B cell (primary cell): ENCODE measurements at regions not wholly inside any gene's neighbourhood (a gene's known extent, or its start where the extent isn't known, plus 50 kb on each side); places are given as distances from the start of the nearest gene placed in this dataset.

ENCODE experiments used
- ATAC-seq: fragments of 200-7000 bp; cut with Tn5 transposase; one replicate; pipeline ENCODE4 v1.10.0; 2021; ENCODE audit warnings: low read depth, mild to moderate bottlenecking, moderate number of reproducible peaks, moderate library complexity
- CTCF ChIA-PET: fragments of 350-600 bp; sonication (Branson Sonifier 250); formaldehyde crosslinking; loops from one replicate; lab custom pipeline; 2021; ENCODE audit warnings: antibody characterized with exemption, inconsistent platforms; lab: Charles Lee
- POLR2A ChIA-PET: fragments of 350-600 bp; sonication (Branson Sonifier 250); formaldehyde crosslinking; loops from one replicate; lab custom pipeline; 2021; ENCODE audit warnings: antibody characterized with exemption; lab: Charles Lee
- DNase-seq: peaks from one replicate; pipeline ENCODE4 v3.0.0; 2013
- H2AFZ ChIP-seq: 2 replicates; pipeline ENCODE4 v1.6.1; 2012; ENCODE audit warnings: mild to moderate bottlenecking, low read depth, low read length; ENCODE audit not compliant: insufficient read depth, poor library complexity, severe bottlenecking
- H3K27ac ChIP-seq, 2 donors: 1 replicate in 1 of 2; 2 replicates in 1 of 2; pipeline ENCODE4 v1.5.1; 2012 to 2013; ENCODE audit warnings: low read length in 2 of 2, mild to moderate bottlenecking in 2 of 2, moderate library complexity in 1 of 2
- H3K27me3 ChIP-seq, 4 experiments: fragments of 200-600 bp in 1 of 4; sonication (generic) in 1 of 4; replicated peaks in 1 of 4; 1 replicate in 2 of 4; 2 replicates in 2 of 4; pipeline versions ENCODE4 v1.6.1 to v1.7.0; 2013 to 2016; ENCODE audit warnings: low read length in 3 of 4, mild to moderate bottlenecking in 2 of 4, mixed read lengths in 1 of 4, moderate library complexity in 1 of 4; ENCODE audit not compliant: insufficient read depth in 4 of 4, control insufficient read depth in 3 of 4; ENCODE audit errors: control extremely low read depth in 1 of 4
- H3K36me3 ChIP-seq, 2 experiments: replicated peaks in 1 of 2; 1 replicate in 1 of 2; 2 replicates in 1 of 2; pipeline versions ENCODE4 v1.6.1 to v1.7.1; 2013; ENCODE audit warnings: low read length in 1 of 2; ENCODE audit not compliant: insufficient read depth in 2 of 2, control insufficient read depth in 1 of 2; ENCODE audit errors: control extremely low read depth in 1 of 2, extremely low read depth in 1 of 2
- H3K4me1 ChIP-seq, 2 donors: fragments of 200-600 bp in 1 of 2; sonication (generic) in 1 of 2; 1 replicate in 1 of 2; 2 replicates in 1 of 2; pipeline versions ENCODE4 v1.5.1 to v1.6.1; 2013 to 2017; ENCODE audit warnings: low read length in 2 of 2; ENCODE audit not compliant: control insufficient read depth in 2 of 2, insufficient read depth in 2 of 2
- H3K4me2 ChIP-seq: replicated peaks from 2 replicates; pipeline ENCODE3; 2012; ENCODE audit warnings: mild to moderate bottlenecking, low read depth, low read length; ENCODE audit not compliant: poor library complexity, severe bottlenecking
- H3K4me3 ChIP-seq, 5 experiments: fragments of 200-600 bp in 1 of 5; sonication (generic) in 1 of 5; 1 replicate in 3 of 5; 2 replicates in 2 of 5; pipeline versions ENCODE4 v1.5.1 to v1.7.0; 2011 to 2016; ENCODE audit warnings: low read length in 4 of 5, mild to moderate bottlenecking in 4 of 5, low read depth in 2 of 5, control low read depth in 1 of 5, moderate library complexity in 1 of 5; ENCODE audit not compliant: insufficient read depth in 1 of 5; ENCODE audit errors: control extremely low read depth in 1 of 5, extremely low read depth in 1 of 5
- H3K79me2 ChIP-seq: fragments of 200-600 bp; sonication (generic); one replicate; pipeline ENCODE4 v1.6.0; 2016; ENCODE audit warnings: low read length; ENCODE audit not compliant: control insufficient read depth, insufficient read depth
- H3K9ac ChIP-seq: fragments of 200-600 bp; sonication (generic); 2 replicates; pipeline ENCODE4 v1.6.1; 2017; ENCODE audit warnings: mild to moderate bottlenecking, low read length, moderate library complexity
- H3K9me3 ChIP-seq, 3 donors: one replicate each; pipeline versions ENCODE4 v1.6.1 to v1.7.1; 2013; ENCODE audit warnings: low read length in 2 of 3; ENCODE audit not compliant: control insufficient read depth in 2 of 3, insufficient read depth in 1 of 3; ENCODE audit errors: control extremely low read depth in 1 of 3
- H4K20me1 ChIP-seq: 2 replicates; pipeline ENCODE4 v1.6.0; 2012; ENCODE audit warnings: mild to moderate bottlenecking, low read length; ENCODE audit not compliant: insufficient read depth, control insufficient read depth, poor library complexity, severe bottlenecking
- H3K27ac Mint-ChIP-seq: one replicate; pipeline ENCODE4 v1.8.0; 2021; ENCODE audit warnings: mixed read lengths
- H3K27me3 Mint-ChIP-seq: one replicate; pipeline ENCODE4 v1.8.0; 2021; ENCODE audit warnings: mixed read lengths
- H3K4me1 Mint-ChIP-seq: one replicate; pipeline ENCODE4 v1.8.0; 2021; ENCODE audit warnings: mixed read lengths
- H3K4me3 Mint-ChIP-seq: one replicate; pipeline ENCODE4 v1.8.0; 2021; ENCODE audit warnings: mixed read lengths
- H3K9me3 Mint-ChIP-seq: one replicate; pipeline ENCODE4 v1.8.0; 2022; ENCODE audit warnings: mixed read lengths; ENCODE audit not compliant: insufficient read depth
- CTCF ChIP-seq: fragments of 200-600 bp; IDR thresholded peaks from one replicate; pipeline ENCODE4 v1.8.0; 2022; ENCODE audit warnings: antibody characterized with exemption, mild to moderate bottlenecking
- EZH2 ChIP-seq: IDR thresholded peaks from 2 replicates; pipeline ENCODE4 v1.6.1; 2012; ENCODE audit warnings: borderline replicate concordance, low read depth, mild to moderate bottlenecking, moderate library complexity, low read length; ENCODE audit not compliant: insufficient read depth, poor library complexity, severe bottlenecking
- WGBS: methylation state at CpG from one replicate; pipeline ENCODE4 v1.1.5; 2013; ENCODE audit warnings: missing lambda C conversion rate; ENCODE audit not compliant: insufficient coverage; 5-methylcytosine and 5-hydroxymethylcytosine counted together
- intact Hi-C: fragments of 100-400 bp; cut with micrococcal nuclease; formaldehyde crosslinking; loops from one replicate; pipeline ENCODE4 v1.10.0; 2022

- CTCF ChIA-PET, result no interaction called here
Measured at GRCh38 chr5:12624776-12625560, 720.7 kb upstream of the CTNND2 start.

More at GRCh38 chr5:12624776-12625560, 720.7 kb upstream of the CTNND2 start:
- no peak for TF ChIP-seq CTCF
- TF ChIP-seq EZH2, result no peak
- Histone ChIP-seq H3K36me3 (no peaks in the 10 kb centered on the region), H3K79me2 (no peaks in the 10 kb centered on the region), H3K4me3 (no peak overlapping the region), H3K27ac (no peak overlapping the region), H3K27me3 (no peaks in the 10 kb centered on the region), H3K9me3 (peaks cover 0 to 10% (median 6%) of the 10 kb centered on the region in 3 donors), H4K20me1 (no peaks in the 10 kb centered on the region), H2AFZ (no peak overlapping the region), H3K4me1 (no peaks in the 10 kb centered on the region), H3K9ac (no peak overlapping the region), H3K4me2 (no peak overlapping the region)
- Mint-ChIP-seq H3K27me3 (no peaks in the 10 kb centered on the region), H3K27ac (no peak overlapping the region), H3K4me3 (no peak overlapping the region), H3K4me1 (no peaks in the 10 kb centered on the region), H3K9me3 (peaks cover 8% of the 10 kb centered on the region)
- POLR2A ChIA-PET, result no interaction called here
- WGBS, result 79% methylated on average over 3 of the region's 4 CpGs
- no peak for DNase-seq
- intact Hi-C loops, result no loop called here
- ATAC-seq, result no peak
